IMR-90 (cell line): ENCODE measurements at regions not wholly inside any gene's neighbourhood (a gene's known extent, or its start where the extent isn't known, plus 50 kb on each side); places are given as distances from the start of the nearest gene placed in this dataset.

Experiments
- ATAC-seq: fragments of 200-7000 bp; cut with Tn5 transposase; 2 replicates; pipeline ENCODE4 v1.9.1; 2020; ENCODE audit warnings: low read depth, mild to moderate bottlenecking, moderate library complexity
- BruUV-seq: library from RNA; stranded (reverse); fragments of 400-500 nt; replicated peaks from 2 replicates; lab custom pipeline; 2021; lab: Mats Ljungman, UMichigan
- CTCF ChIA-PET: fragments of 300-600 bp; formaldehyde crosslinking; extraction: SDS; loops from one replicate; lab custom pipeline; 2021; ENCODE audit warnings: antibody characterized with exemption; lab: Yijun Ruan, JAX
- POLR2A ChIA-PET: fragments of 300-600 bp; sonication (Branson Sonifier 250); formaldehyde crosslinking; loops from one replicate; lab custom pipeline; 2022; ENCODE audit warnings: antibody characterized with exemption; ENCODE audit not compliant: unreplicated experiment; lab: Charles Lee
- DNase-seq: peaks from one replicate; pipeline ENCODE4 v3.0.0; 2013
- H2AFZ ChIP-seq: replicated peaks from 2 replicates; pipeline ENCODE3; 2013; ENCODE audit warnings: low read length, mild to moderate bottlenecking; ENCODE audit not compliant: poor library complexity
- H2AK5ac ChIP-seq: 2 replicates; pipeline ENCODE4 v1.6.1; 2013; ENCODE audit warnings: low read depth, low read length, inconsistent platforms
- H2AK9ac ChIP-seq: replicated peaks from 2 replicates; pipeline ENCODE3; 2013; ENCODE audit warnings: mild to moderate bottlenecking, low read depth, low read length, moderate library complexity; ENCODE audit not compliant: poor library complexity
- H2BK120ac ChIP-seq: 2 replicates; pipeline ENCODE4 v1.6.1; 2013; ENCODE audit warnings: low read depth, low read length, inconsistent platforms
- H2BK15ac ChIP-seq: 3 replicates; pipeline ENCODE4 v1.6.1; 2013; ENCODE audit warnings: low read depth, low read length, inconsistent platforms
- H2BK20ac ChIP-seq: 2 replicates; pipeline ENCODE4 v1.6.1; 2013; ENCODE audit warnings: low read depth, mild to moderate bottlenecking, inconsistent platforms, low read length, moderate library complexity
- H2BK5ac ChIP-seq: 2 replicates; pipeline ENCODE4 v1.6.1; 2013; ENCODE audit warnings: mild to moderate bottlenecking, low read depth, low read length, inconsistent platforms; ENCODE audit not compliant: poor library complexity, severe bottlenecking
- H3K14ac ChIP-seq: replicated peaks from 2 replicates; pipeline ENCODE4 v1.6.1; 2013; ENCODE audit warnings: low read depth, low read length, inconsistent platforms
- H3K18ac ChIP-seq: 2 replicates; pipeline ENCODE4 v1.6.1; 2013; ENCODE audit warnings: low read depth, low read length, control low read depth
- H3K23ac ChIP-seq: 2 replicates; pipeline ENCODE4 v1.6.1; 2013; ENCODE audit warnings: low read depth, low read length, inconsistent platforms
- H3K27ac ChIP-seq: 2 replicates; pipeline ENCODE4 v1.5.1; 2013; ENCODE audit warnings: mild to moderate bottlenecking, control low read depth, low read length; ENCODE audit not compliant: insufficient read depth
- H3K27me3 ChIP-seq: 2 replicates; pipeline ENCODE4 v1.6.1; 2013; ENCODE audit warnings: low read length; ENCODE audit not compliant: control insufficient read depth, insufficient read depth
- H3K36me3 ChIP-seq: 2 replicates; pipeline ENCODE4 v1.6.1; 2013; ENCODE audit warnings: low read length, mixed read lengths; ENCODE audit not compliant: control insufficient read depth, insufficient read depth
- H3K4ac ChIP-seq: 2 replicates; pipeline ENCODE4 v1.6.1; 2013; ENCODE audit warnings: low read depth, low read length, inconsistent platforms
- H3K4me1 ChIP-seq: 2 replicates; pipeline ENCODE4 v1.6.1; 2013; ENCODE audit warnings: low read length, mixed read lengths; ENCODE audit not compliant: control insufficient read depth, insufficient read depth
- H3K4me2 ChIP-seq: 2 replicates; pipeline ENCODE4 v1.6.1; 2013; ENCODE audit warnings: low read depth, mild to moderate bottlenecking, control low read depth, low read length, moderate library complexity
- H3K4me3 ChIP-seq: 2 replicates; pipeline ENCODE4 v1.5.1; 2013; ENCODE audit warnings: low read depth, mild to moderate bottlenecking, control low read depth, low read length, moderate library complexity; ENCODE audit not compliant: insufficient read depth
- H3K56ac ChIP-seq: 2 replicates; pipeline ENCODE4 v1.6.1; 2013; ENCODE audit warnings: low read length, inconsistent platforms; ENCODE audit not compliant: insufficient read depth; ENCODE audit errors: extremely low read depth
- H3K79me1 ChIP-seq, 2 experiments: 2 replicates each; pipeline ENCODE4 v1.6.1; 2013; ENCODE audit warnings: low read length in 2 of 2, inconsistent platforms in 1 of 2, low read depth in 1 of 2
- H3K9ac ChIP-seq: 2 replicates; pipeline ENCODE4 v1.6.1; 2013; ENCODE audit warnings: low read depth, low read length, control low read depth
- H3K9me1 ChIP-seq: 2 replicates; pipeline ENCODE4 v1.6.1; 2013; ENCODE audit warnings: low read length, inconsistent platforms; ENCODE audit not compliant: insufficient read depth
- H3K9me3 ChIP-seq: 2 replicates; pipeline ENCODE4 v1.6.1; 2013; ENCODE audit warnings: low read length; ENCODE audit not compliant: control insufficient read depth, insufficient read depth
- H4K20me1 ChIP-seq: 2 replicates; pipeline ENCODE4 v1.6.1; 2013; ENCODE audit warnings: low read length, inconsistent platforms; ENCODE audit not compliant: insufficient read depth
- H4K5ac ChIP-seq: 2 replicates; pipeline ENCODE4 v1.6.1; 2013; ENCODE audit warnings: mild to moderate bottlenecking, low read depth, low read length, control low read depth
- H4K8ac ChIP-seq, 2 experiments: 2 replicates each; pipeline ENCODE4 v1.6.1; 2013; ENCODE audit warnings: low read depth in 2 of 2, low read length in 2 of 2, control low read depth in 1 of 2, inconsistent platforms in 1 of 2
- H4K91ac ChIP-seq: 2 replicates; pipeline ENCODE4 v1.6.1; 2013; ENCODE audit warnings: low read depth, low read length, inconsistent platforms; ENCODE audit not compliant: insufficient read depth
- BHLHE40 ChIP-seq: fragments of 150-350 bp; IDR thresholded peaks from 2 replicates; pipeline ENCODE4 v1.6.1; 2016; ENCODE audit warnings: mild to moderate bottlenecking, low read depth, low read length
- FOS ChIP-seq: fragments of 150-350 bp; IDR thresholded peaks from 2 replicates; pipeline ENCODE4 v1.6.1; 2016; ENCODE audit warnings: low read depth, low read length
- MAFK ChIP-seq: IDR thresholded peaks from 2 replicates; pipeline ENCODE4 v1.6.1; 2012; ENCODE audit warnings: low read depth, low read length, improper control_type of control experiment
- MAZ ChIP-seq: IDR thresholded peaks from 2 replicates; pipeline ENCODE4 v1.6.1; 2012; ENCODE audit warnings: low read depth, mild to moderate bottlenecking, low read length, improper control_type of control experiment, moderate library complexity, borderline replicate concordance
- MXI1 ChIP-seq: IDR thresholded peaks from 2 replicates; pipeline ENCODE4 v1.6.1; 2012; ENCODE audit warnings: low read depth, mild to moderate bottlenecking, low read length, moderate library complexity, borderline replicate concordance
- POLR2A ChIP-seq: IDR thresholded peaks from 2 replicates; pipeline ENCODE4 v1.6.1; 2012; ENCODE audit warnings: mild to moderate bottlenecking, low read depth, low read length
- RAD21 ChIP-seq: IDR thresholded peaks from 2 replicates; pipeline ENCODE4 v1.6.1; 2012; ENCODE audit warnings: low read length, improper control_type of control experiment
- SMC3 ChIP-seq: fragments of 150-350 bp; IDR thresholded peaks from 2 replicates; pipeline ENCODE4 v1.6.1; 2016; ENCODE audit warnings: low read depth, mild to moderate bottlenecking, antibody characterized with exemption, low read length, moderate library complexity
- WGBS, 2 experiments: methylation state at CpG; one replicate each; pipeline versions ENCODE4 v1.1.5 to v1.1.7; 2013; ENCODE audit warnings: missing lambda C conversion rate in 2 of 2; ENCODE audit not compliant: insufficient read length in 1 of 2; ENCODE audit errors: extremely low coverage in 2 of 2; 5-methylcytosine and 5-hydroxymethylcytosine counted together
- dilution Hi-C: fragments of 300-500 bp; cut with HindIII; formaldehyde crosslinking; loops from one replicate; pipeline ENCODE4 v1.14.3; 2018; ENCODE audit warnings: low sequenced_read_pairs; ENCODE audit not compliant: unreplicated experiment
- in situ Hi-C: fragments of 300-500 bp; cut with MboI; formaldehyde crosslinking; loops from 3 replicates; pipeline ENCODE4 v1.14.3; 2019; ENCODE audit warnings: low sequenced_read_pairs, inconsistent platforms, mixed read lengths
- intact Hi-C: fragments of 100-400 bp; cut with micrococcal nuclease; formaldehyde crosslinking; loops from 2 replicates; pipeline ENCODE4 v1.10.0; 2022
- TF ChIP-seq, protein P1 (sequence below): conservative IDR thresholded peaks from 2 replicates; pipeline ENCODE4 v1.5.1; 2012; ENCODE audit warnings: mild to moderate bottlenecking, low read depth, low read length, improper control_type of control experiment
- TF ChIP-seq, protein P2 (sequence below): fragments of 150-350 bp; IDR thresholded peaks from 2 replicates; pipeline ENCODE4 v1.6.1; 2016; ENCODE audit warnings: low read depth, mild to moderate bottlenecking, low read length, moderate library complexity, borderline replicate concordance
- TF ChIP-seq, protein P3 (sequence below): fragments of 150-350 bp; IDR thresholded peaks from 2 replicates; pipeline ENCODE4 v1.6.1; 2017; ENCODE audit warnings: mild to moderate bottlenecking, antibody characterized with exemption, low read length, low read depth

DNA sequence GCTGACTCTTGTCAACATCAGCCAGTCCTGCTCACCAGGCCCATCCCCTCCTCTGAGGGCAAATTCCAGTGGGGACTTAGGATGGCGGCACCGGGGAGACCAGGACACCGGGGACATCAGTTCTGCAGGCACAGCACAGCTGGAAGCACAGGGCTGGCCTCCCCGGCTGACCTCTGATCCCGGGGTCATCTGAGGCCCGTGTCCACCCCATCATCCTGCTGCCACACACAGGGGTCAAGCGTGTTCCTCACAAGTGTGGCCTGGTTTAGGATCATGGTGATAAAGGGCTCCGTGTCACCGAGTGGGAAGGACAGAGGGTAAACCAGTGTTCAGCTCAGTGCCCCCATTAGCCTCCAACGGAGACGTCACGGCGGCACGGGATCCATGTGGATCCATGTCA is 58.1 kb upstream of the CTDP1 start:
- no peak overlapping the region for H2AK9ac ChIP-seq
- no peak overlapping the region for H3K27ac ChIP-seq
- dilution Hi-C loops, result no loop called here
- no peak overlapping the region for H3K4me3 ChIP-seq
- WGBS, 2 experiments, result 76% methylated on average over 8 of the region's 14 CpGs; no CpG with 5 or more reads in 1 of the 2 experiments
- ChIA-PET CTCF (no interaction called here), POLR2A (no interaction called here)
- no peak overlapping the region for H4K8ac ChIP-seq
- TF ChIP-seq FOS (no peak), SMC3 (no peak), BHLHE40 (no peak), MXI1 (no peak), MAZ (no peak), RAD21 (no peak), MAFK (no peak), POLR2A (no peak)
- TF ChIP-seq, protein P1, sequence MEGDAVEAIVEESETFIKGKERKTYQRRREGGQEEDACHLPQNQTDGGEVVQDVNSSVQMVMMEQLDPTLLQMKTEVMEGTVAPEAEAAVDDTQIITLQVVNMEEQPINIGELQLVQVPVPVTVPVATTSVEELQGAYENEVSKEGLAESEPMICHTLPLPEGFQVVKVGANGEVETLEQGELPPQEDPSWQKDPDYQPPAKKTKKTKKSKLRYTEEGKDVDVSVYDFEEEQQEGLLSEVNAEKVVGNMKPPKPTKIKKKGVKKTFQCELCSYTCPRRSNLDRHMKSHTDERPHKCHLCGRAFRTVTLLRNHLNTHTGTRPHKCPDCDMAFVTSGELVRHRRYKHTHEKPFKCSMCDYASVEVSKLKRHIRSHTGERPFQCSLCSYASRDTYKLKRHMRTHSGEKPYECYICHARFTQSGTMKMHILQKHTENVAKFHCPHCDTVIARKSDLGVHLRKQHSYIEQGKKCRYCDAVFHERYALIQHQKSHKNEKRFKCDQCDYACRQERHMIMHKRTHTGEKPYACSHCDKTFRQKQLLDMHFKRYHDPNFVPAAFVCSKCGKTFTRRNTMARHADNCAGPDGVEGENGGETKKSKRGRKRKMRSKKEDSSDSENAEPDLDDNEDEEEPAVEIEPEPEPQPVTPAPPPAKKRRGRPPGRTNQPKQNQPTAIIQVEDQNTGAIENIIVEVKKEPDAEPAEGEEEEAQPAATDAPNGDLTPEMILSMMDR, result no peak
- TF ChIP-seq, protein P2, sequence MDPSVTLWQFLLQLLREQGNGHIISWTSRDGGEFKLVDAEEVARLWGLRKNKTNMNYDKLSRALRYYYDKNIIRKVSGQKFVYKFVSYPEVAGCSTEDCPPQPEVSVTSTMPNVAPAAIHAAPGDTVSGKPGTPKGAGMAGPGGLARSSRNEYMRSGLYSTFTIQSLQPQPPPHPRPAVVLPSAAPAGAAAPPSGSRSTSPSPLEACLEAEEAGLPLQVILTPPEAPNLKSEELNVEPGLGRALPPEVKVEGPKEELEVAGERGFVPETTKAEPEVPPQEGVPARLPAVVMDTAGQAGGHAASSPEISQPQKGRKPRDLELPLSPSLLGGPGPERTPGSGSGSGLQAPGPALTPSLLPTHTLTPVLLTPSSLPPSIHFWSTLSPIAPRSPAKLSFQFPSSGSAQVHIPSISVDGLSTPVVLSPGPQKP, result no peak
- TF ChIP-seq, protein P3, sequence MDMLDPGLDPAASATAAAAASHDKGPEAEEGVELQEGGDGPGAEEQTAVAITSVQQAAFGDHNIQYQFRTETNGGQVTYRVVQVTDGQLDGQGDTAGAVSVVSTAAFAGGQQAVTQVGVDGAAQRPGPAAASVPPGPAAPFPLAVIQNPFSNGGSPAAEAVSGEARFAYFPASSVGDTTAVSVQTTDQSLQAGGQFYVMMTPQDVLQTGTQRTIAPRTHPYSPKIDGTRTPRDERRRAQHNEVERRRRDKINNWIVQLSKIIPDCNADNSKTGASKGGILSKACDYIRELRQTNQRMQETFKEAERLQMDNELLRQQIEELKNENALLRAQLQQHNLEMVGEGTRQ, result no peak
- no peaks in the 10 kb centered on the region for H3K9me1 ChIP-seq
- H2AK5ac ChIP-seq, result no peak overlapping the region
- H3K18ac ChIP-seq, result no peak overlapping the region
- H2AFZ ChIP-seq, result no peak overlapping the region
- no peak overlapping the region for H3K9ac ChIP-seq
- no peak overlapping the region for H2BK5ac ChIP-seq
- H3K4me1 ChIP-seq, result no peaks in the 10 kb centered on the region
- no peak overlapping the region for H3K23ac ChIP-seq
- no peak overlapping the region for H4K5ac ChIP-seq
- no peak overlapping the region for H3K56ac ChIP-seq
- H3K79me1 ChIP-seq, result no peaks in the 10 kb centered on the region
- no peak overlapping the region for H4K91ac ChIP-seq
- peaks cover 6% of the 10 kb centered on the region; the same call in 1 of the 2 replicates for H3K9me3 ChIP-seq
- no peak overlapping the region for H2BK20ac ChIP-seq
- intact Hi-C loops, result no loop called here
- no peak overlapping the region for H3K4ac ChIP-seq
- no peak overlapping the region for H3K4me2 ChIP-seq
- H3K36me3 ChIP-seq, result no peaks in the 10 kb centered on the region
- H3K27me3 ChIP-seq, result peaks cover 24% of the 10 kb centered on the region
- no peak for DNase-seq
- no peak for ATAC-seq
- H2BK120ac ChIP-seq, result no peak overlapping the region
- no peaks in the 10 kb centered on the region for H4K20me1 ChIP-seq
- in situ Hi-C loops, result no loop called here
- H2BK15ac ChIP-seq, result no peak overlapping the region
- no peak overlapping the region for H3K14ac ChIP-seq
- no TSS peak for BruUV-seq
